DOHH2 (cell line): ENCODE measurements at regions not wholly inside any gene's neighbourhood (a gene's known extent, or its start where the extent isn't known, plus 50 kb on each side); places are given as distances from the start of the nearest gene placed in this dataset.

Source experiments
- H3F3A ChIP-seq: fragments of 200-600 bp; sonication (generic), shearing (Covaris generic); 2 replicates; pipeline ENCODE4 v1.6.0; 2016; ENCODE audit warnings: antibody characterized with exemption, mild to moderate bottlenecking; ENCODE audit not compliant: control insufficient read depth, insufficient read depth
- H3K27ac ChIP-seq: fragments of 200-600 bp; sonication (generic); 2 replicates; pipeline ENCODE4 v1.5.1; 2014; ENCODE audit warnings: low read depth, mild to moderate bottlenecking, low read length, moderate library complexity
- H3K27me3 ChIP-seq: fragments of 200-600 bp; sonication (generic); 2 replicates; pipeline ENCODE4 v1.6.1; 2014; ENCODE audit warnings: mild to moderate bottlenecking, low read length, mixed read lengths; ENCODE audit not compliant: control insufficient read depth
- H3K36me3 ChIP-seq: fragments of 200-600 bp; sonication (generic); 2 replicates; pipeline ENCODE4 v1.6.1; 2014; ENCODE audit warnings: mild to moderate bottlenecking, low read length, moderate library complexity, mixed read lengths; ENCODE audit not compliant: control insufficient read depth
- H3K4me1 ChIP-seq: fragments of 200-600 bp; sonication (generic); 2 replicates; pipeline ENCODE4 v1.6.1; 2014; ENCODE audit warnings: mild to moderate bottlenecking, low read length, mixed read lengths; ENCODE audit not compliant: control insufficient read depth
- H3K4me2 ChIP-seq: fragments of 200-600 bp; sonication (generic); 2 replicates; pipeline ENCODE4 v1.6.0; 2014; ENCODE audit warnings: mild to moderate bottlenecking, low read length, moderate library complexity
- H3K4me3 ChIP-seq: fragments of 200-600 bp; sonication (generic); 2 replicates; pipeline ENCODE4 v1.5.1; 2014; ENCODE audit warnings: mild to moderate bottlenecking, low read length, mixed read lengths
- H3K79me2 ChIP-seq: fragments of 200-600 bp; sonication (generic); 2 replicates; pipeline ENCODE4 v1.6.1; 2014; ENCODE audit warnings: mild to moderate bottlenecking, low read length, mixed read lengths; ENCODE audit not compliant: control insufficient read depth
- H3K9me2 ChIP-seq: fragments of 200-600 bp; sonication (generic); replicated peaks from 2 replicates; pipeline ENCODE4 v1.6.1; 2014; ENCODE audit warnings: mild to moderate bottlenecking, low read length, mixed read lengths; ENCODE audit not compliant: control insufficient read depth
- H3K9me3 ChIP-seq: fragments of 200-600 bp; sonication (generic); 2 replicates; pipeline ENCODE4 v1.6.1; 2014; ENCODE audit warnings: antibody characterized with exemption, low read length, mixed read lengths; ENCODE audit not compliant: control insufficient read depth, insufficient read depth
- H4K20me1 ChIP-seq: fragments of 200-600 bp; sonication (generic); 2 replicates; pipeline ENCODE4 v1.6.0; 2014; ENCODE audit warnings: low read depth, mild to moderate bottlenecking, antibody characterized with exemption, low read length, moderate library complexity; ENCODE audit not compliant: control insufficient read depth, insufficient read depth
- EZH2phosphoT487 ChIP-seq: fragments of 200-600 bp; sonication (generic); IDR thresholded peaks from 2 replicates; pipeline ENCODE4 v1.6.1; 2017; ENCODE audit warnings: borderline replicate concordance, mild to moderate bottlenecking, antibody characterized with exemption, low read length, moderate library complexity, mixed read lengths
- TF ChIP-seq, protein P1 (sequence below): fragments of 200-600 bp; sonication (generic); IDR thresholded peaks from one replicate; pipeline ENCODE4 v1.5.1; 2014; ENCODE audit warnings: antibody characterized with exemption, mild to moderate bottlenecking, low read depth, low read length; ENCODE audit not compliant: poor library complexity, severe bottlenecking

DNA sequence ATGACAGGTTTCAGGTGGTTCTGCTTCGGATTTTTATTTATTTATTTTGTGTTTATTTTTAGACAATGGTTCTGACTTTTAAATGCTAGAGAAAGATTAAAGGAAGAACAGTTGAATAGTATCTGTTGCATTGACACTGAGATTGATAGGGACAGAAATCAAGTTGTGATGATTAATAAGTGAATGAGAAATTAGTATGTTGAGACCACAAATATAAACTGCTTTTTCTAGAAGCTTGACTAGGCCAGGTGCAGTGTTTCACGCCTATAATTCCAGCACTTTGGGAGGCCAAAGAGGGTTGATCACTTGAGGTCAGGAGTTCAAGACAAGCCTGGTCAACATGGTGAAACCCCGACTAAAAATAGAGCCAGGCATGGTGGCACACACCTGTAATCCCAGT lies 65.1 kb upstream of the TNRC6B start:
- Histone ChIP-seq H3K36me3 (no peaks in the 10 kb centered on the region), H4K20me1 (no peaks in the 10 kb centered on the region), H3F3A (no peaks in the 10 kb centered on the region), H3K4me1 (peaks cover 9% of the 10 kb centered on the region), H3K27me3 (no peaks in the 10 kb centered on the region), H3K79me2 (peaks cover 49% of the 10 kb centered on the region), H3K4me3 (no peak overlapping the region), H3K9me2 (no peaks in the 10 kb centered on the region), H3K27ac (no peak overlapping the region), H3K4me2 (no peak overlapping the region), H3K9me3 (no peaks in the 10 kb centered on the region)
- no peak for TF ChIP-seq EZH2phosphoT487
- TF ChIP-seq, protein P1, sequence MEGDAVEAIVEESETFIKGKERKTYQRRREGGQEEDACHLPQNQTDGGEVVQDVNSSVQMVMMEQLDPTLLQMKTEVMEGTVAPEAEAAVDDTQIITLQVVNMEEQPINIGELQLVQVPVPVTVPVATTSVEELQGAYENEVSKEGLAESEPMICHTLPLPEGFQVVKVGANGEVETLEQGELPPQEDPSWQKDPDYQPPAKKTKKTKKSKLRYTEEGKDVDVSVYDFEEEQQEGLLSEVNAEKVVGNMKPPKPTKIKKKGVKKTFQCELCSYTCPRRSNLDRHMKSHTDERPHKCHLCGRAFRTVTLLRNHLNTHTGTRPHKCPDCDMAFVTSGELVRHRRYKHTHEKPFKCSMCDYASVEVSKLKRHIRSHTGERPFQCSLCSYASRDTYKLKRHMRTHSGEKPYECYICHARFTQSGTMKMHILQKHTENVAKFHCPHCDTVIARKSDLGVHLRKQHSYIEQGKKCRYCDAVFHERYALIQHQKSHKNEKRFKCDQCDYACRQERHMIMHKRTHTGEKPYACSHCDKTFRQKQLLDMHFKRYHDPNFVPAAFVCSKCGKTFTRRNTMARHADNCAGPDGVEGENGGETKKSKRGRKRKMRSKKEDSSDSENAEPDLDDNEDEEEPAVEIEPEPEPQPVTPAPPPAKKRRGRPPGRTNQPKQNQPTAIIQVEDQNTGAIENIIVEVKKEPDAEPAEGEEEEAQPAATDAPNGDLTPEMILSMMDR: no peak

DNA sequence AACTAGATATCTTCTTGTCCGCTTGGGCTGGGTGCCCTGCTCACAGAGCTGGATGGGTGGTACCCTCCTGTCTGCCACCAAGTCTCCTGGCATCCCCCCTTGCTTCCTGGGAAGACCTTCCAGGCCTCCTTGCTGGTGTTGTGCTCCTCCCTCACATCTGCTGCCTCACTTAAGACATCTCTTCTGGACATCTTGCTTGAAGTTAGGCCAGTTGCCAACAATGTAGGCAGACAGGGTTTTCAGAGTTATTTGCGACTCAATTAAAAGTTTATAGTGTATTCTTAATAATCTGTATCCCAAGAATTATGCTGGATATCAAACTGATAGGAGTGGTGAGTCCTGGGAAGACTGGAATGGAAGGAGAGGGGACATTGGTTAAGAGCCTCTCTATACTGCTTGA lies 64.0 kb upstream of the TNRC6B start:
- Histone ChIP-seq H3K27ac (no peak overlapping the region), H3K9me3 (no peaks in the 10 kb centered on the region), H3K36me3 (no peaks in the 10 kb centered on the region), H3K4me1 (no peaks in the 10 kb centered on the region), H3K27me3 (no peaks in the 10 kb centered on the region), H3K4me2 (no peak overlapping the region), H3K4me3 (no peak overlapping the region), H3F3A (no peaks in the 10 kb centered on the region), H4K20me1 (no peaks in the 10 kb centered on the region), H3K79me2 (peaks cover 39% of the 10 kb centered on the region), H3K9me2 (no peaks in the 10 kb centered on the region)
- TF ChIP-seq EZH2phosphoT487: no peak
- TF ChIP-seq, protein P1: no peak

DNA sequence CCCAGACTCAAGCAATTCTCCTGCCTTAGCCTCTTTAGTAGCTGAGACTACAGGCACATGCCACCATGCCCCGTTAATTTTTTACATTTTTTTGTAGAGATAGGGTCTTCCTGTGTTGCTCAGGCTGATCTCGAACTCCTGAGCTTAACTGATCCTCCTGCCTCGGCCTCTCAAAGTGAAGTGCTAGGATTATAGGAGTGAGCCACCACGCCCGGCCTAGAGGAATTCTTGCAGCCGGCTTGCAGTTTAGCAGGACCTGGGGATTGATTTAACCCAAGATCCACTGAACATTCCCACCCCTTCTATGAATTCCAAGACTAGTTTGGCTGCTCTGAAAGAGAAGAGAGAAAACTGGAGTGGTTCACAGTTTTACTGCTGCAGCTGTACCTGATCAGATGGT lies 63.3 kb upstream of the TNRC6B start:
- H3K79me2 ChIP-seq: peaks cover 39% of the 10 kb centered on the region
- H3K27ac ChIP-seq: no peak overlapping the region
- no peak overlapping the region for H3K4me3 ChIP-seq
- H3K4me1 ChIP-seq: no peaks in the 10 kb centered on the region
- no peaks in the 10 kb centered on the region for H3K9me2 ChIP-seq
- H3K36me3 ChIP-seq: no peaks in the 10 kb centered on the region
- H3K27me3 ChIP-seq: no peaks in the 10 kb centered on the region
- H3K4me2 ChIP-seq: no peak overlapping the region
- no peaks in the 10 kb centered on the region for H4K20me1 ChIP-seq
- TF ChIP-seq EZH2phosphoT487: no peak
- TF ChIP-seq, protein P1: no peak
- no peaks in the 10 kb centered on the region for H3F3A ChIP-seq
- H3K9me3 ChIP-seq: no peaks in the 10 kb centered on the region
